H9 (cell line): ENCODE measurements at regions not wholly inside any gene's neighbourhood (a gene's known extent, or its start where the extent isn't known, plus 50 kb on each side); places are given as distances from the start of the nearest gene placed in this dataset.

Experiments
- DNase-seq: peaks from one replicate; pipeline ENCODE4 v3.0.0-alpha.2; 2017
- H2AFZ ChIP-seq: one replicate; pipeline ENCODE4 v1.6.1; 2013; ENCODE audit warnings: mild to moderate bottlenecking, low read length, control low read depth, moderate library complexity
- H2AK5ac ChIP-seq: 2 replicates; pipeline ENCODE4 v1.6.1; 2013; ENCODE audit warnings: low read length, control low read depth, mixed read lengths; ENCODE audit not compliant: insufficient read length
- H2BK120ac ChIP-seq: one replicate; pipeline ENCODE4 v1.6.1; 2013; ENCODE audit warnings: low read depth, mild to moderate bottlenecking, low read length, control low read depth, inconsistent platforms; ENCODE audit not compliant: poor library complexity, severe bottlenecking
- H2BK12ac ChIP-seq: 2 replicates; pipeline ENCODE4 v1.6.1; 2013; ENCODE audit warnings: low read length, control low read depth, mixed read lengths, low read depth; ENCODE audit not compliant: insufficient read length
- H2BK15ac ChIP-seq: 2 replicates; pipeline ENCODE4 v1.6.1; 2013; ENCODE audit warnings: low read depth, low read length, control low read depth
- H2BK20ac ChIP-seq: one replicate; pipeline ENCODE4 v1.6.1; 2013; ENCODE audit warnings: low read depth, mild to moderate bottlenecking, low read length, control low read depth, inconsistent platforms; ENCODE audit not compliant: poor library complexity, severe bottlenecking
- H2BK5ac ChIP-seq: 2 replicates; pipeline ENCODE4 v1.6.1; 2013; ENCODE audit warnings: low read length, control low read depth, mixed read lengths; ENCODE audit not compliant: insufficient read length
- H3K14ac ChIP-seq: 2 replicates; pipeline ENCODE4 v1.6.1; 2013; ENCODE audit warnings: low read length, control low read depth; ENCODE audit not compliant: insufficient read depth
- H3K18ac ChIP-seq: 2 replicates; pipeline ENCODE4 v1.6.1; 2013; ENCODE audit warnings: low read depth, mild to moderate bottlenecking, mixed read lengths, low read length, control low read depth; ENCODE audit not compliant: insufficient read length
- H3K23ac ChIP-seq: 2 replicates; pipeline ENCODE4 v1.6.1; 2013; ENCODE audit warnings: low read length, control low read depth, mixed read lengths, low read depth; ENCODE audit not compliant: insufficient read length
- H3K23me2 ChIP-seq: 2 replicates; pipeline ENCODE4 v1.6.1; 2013; ENCODE audit warnings: low read depth, mild to moderate bottlenecking, mixed read lengths, low read length, control low read depth; ENCODE audit not compliant: insufficient read length, poor library complexity, severe bottlenecking
- H3K27ac ChIP-seq: 2 replicates; pipeline ENCODE4 v1.5.1; 2013; ENCODE audit warnings: low read length, control low read depth, mixed read lengths, low read depth; ENCODE audit not compliant: insufficient read length
- H3K27me3 ChIP-seq: 2 replicates; pipeline ENCODE4 v1.6.1; 2013; ENCODE audit warnings: low read length, control low read depth, inconsistent platforms; ENCODE audit not compliant: insufficient read depth
- H3K4ac ChIP-seq: 2 replicates; pipeline ENCODE4 v1.6.1; 2013; ENCODE audit warnings: low read depth, mild to moderate bottlenecking, control low read depth, inconsistent platforms, low read length, moderate library complexity
- H3K4me1 ChIP-seq: 2 replicates; pipeline ENCODE4 v1.6.1; 2013; ENCODE audit warnings: low read length, control low read depth, inconsistent platforms; ENCODE audit not compliant: insufficient read depth
- H3K4me2 ChIP-seq: 2 replicates; pipeline ENCODE4 v1.6.1; 2013; ENCODE audit warnings: low read length, control low read depth, mixed read lengths; ENCODE audit not compliant: insufficient read length, insufficient read depth
- H3K56ac ChIP-seq: 2 replicates; pipeline ENCODE4 v1.6.1; 2013; ENCODE audit warnings: low read depth, mild to moderate bottlenecking, mixed read lengths, low read length, control low read depth; ENCODE audit not compliant: insufficient read length
- H3K79me1 ChIP-seq: 2 replicates; pipeline ENCODE4 v1.6.1; 2013; ENCODE audit warnings: low read depth, mild to moderate bottlenecking, moderate library complexity, low read length, control low read depth, inconsistent platforms; ENCODE audit not compliant: insufficient read depth, poor library complexity, severe bottlenecking
- H3K79me2 ChIP-seq: 2 replicates; pipeline ENCODE4 v1.6.1; 2013; ENCODE audit warnings: low read length, control low read depth, inconsistent platforms; ENCODE audit not compliant: insufficient read depth
- H3K9ac ChIP-seq: 2 replicates; pipeline ENCODE4 v1.6.1; 2013; ENCODE audit warnings: low read length, control low read depth, mixed read lengths; ENCODE audit not compliant: insufficient read length; ENCODE audit errors: extremely low read depth
- H3K9me3 ChIP-seq: one replicate; pipeline ENCODE4 v1.6.1; 2013; ENCODE audit warnings: low read depth, low read length, inconsistent platforms; ENCODE audit not compliant: control insufficient read depth
- H3T11ph ChIP-seq: one replicate; pipeline ENCODE4 v1.6.1; 2013; ENCODE audit warnings: mild to moderate bottlenecking, low read length, control low read depth, inconsistent platforms
- H4K20me1 ChIP-seq: one replicate; pipeline ENCODE4 v1.6.1; 2013; ENCODE audit not compliant: control insufficient read depth, insufficient read length, insufficient read depth
- H4K5ac ChIP-seq: 2 replicates; pipeline ENCODE4 v1.6.1; 2013; ENCODE audit warnings: low read depth, mild to moderate bottlenecking, mixed read lengths, low read length, control low read depth; ENCODE audit not compliant: insufficient read length
- H4K8ac ChIP-seq: replicated peaks from 2 replicates; pipeline ENCODE4 v1.6.1; 2013; ENCODE audit warnings: low read length, control low read depth, mixed read lengths, low read depth; ENCODE audit not compliant: insufficient read length
- H4K91ac ChIP-seq: 2 replicates; pipeline ENCODE4 v1.6.1; 2013; ENCODE audit warnings: low read depth, mild to moderate bottlenecking, moderate library complexity, mixed read lengths, low read length, control low read depth; ENCODE audit not compliant: insufficient read length
- H3K27ac Mint-ChIP-seq, 3 experiments: 2 replicates in 2 of 3; 3 replicates in 1 of 3; pipeline ENCODE4 v1.8.0; 2020 to 2021; ENCODE audit warnings: mixed read lengths in 3 of 3, mild to moderate bottlenecking in 1 of 3, moderate library complexity in 1 of 3
- H3K27me3 Mint-ChIP-seq: 2 replicates; pipeline ENCODE4 v1.8.0; 2021; ENCODE audit warnings: low read depth, mild to moderate bottlenecking, moderate library complexity, mixed read lengths
- H3K36me3 Mint-ChIP-seq, 3 experiments: 2 replicates in 2 of 3; 3 replicates in 1 of 3; pipeline ENCODE4 v1.8.0; 2020 to 2021; ENCODE audit warnings: low read depth in 3 of 3, mixed read lengths in 3 of 3; ENCODE audit not compliant: insufficient read depth in 1 of 3
- H3K4me1 Mint-ChIP-seq, 2 experiments: 2 replicates each; pipeline ENCODE4 v1.8.0; 2020; ENCODE audit warnings: mixed read lengths in 2 of 2
- H3K4me3 Mint-ChIP-seq, 2 experiments: 2 replicates in 1 of 2; 3 replicates in 1 of 2; pipeline ENCODE4 v1.8.0; 2020 to 2021; ENCODE audit warnings: mild to moderate bottlenecking in 2 of 2, mixed read lengths in 2 of 2, moderate library complexity in 1 of 2
- H3K9me3 Mint-ChIP-seq, 2 experiments: 2 replicates in 1 of 2; 3 replicates in 1 of 2; pipeline ENCODE4 v1.8.0; 2020; ENCODE audit warnings: mild to moderate bottlenecking in 2 of 2, mixed read lengths in 2 of 2, moderate library complexity in 1 of 2
- WGBS: extraction: QIAGEN DNeasy Blood & Tissue Kit; methylation state at CpG from one replicate; pipeline ENCODE4 v1.1.7; 2013; ENCODE audit warnings: missing lambda C conversion rate, low lambda C conversion rate, mixed read lengths; ENCODE audit not compliant: insufficient read length; ENCODE audit errors: extremely low coverage; 5-methylcytosine and 5-hydroxymethylcytosine counted together
- TF ChIP-seq, protein P1 (sequence below): fragments of 200-600 bp; sonication (generic); conservative IDR thresholded peaks from 3 replicates; pipeline ENCODE4 v1.8.0; 2021; ENCODE audit warnings: antibody characterized with exemption, mild to moderate bottlenecking

DNA sequence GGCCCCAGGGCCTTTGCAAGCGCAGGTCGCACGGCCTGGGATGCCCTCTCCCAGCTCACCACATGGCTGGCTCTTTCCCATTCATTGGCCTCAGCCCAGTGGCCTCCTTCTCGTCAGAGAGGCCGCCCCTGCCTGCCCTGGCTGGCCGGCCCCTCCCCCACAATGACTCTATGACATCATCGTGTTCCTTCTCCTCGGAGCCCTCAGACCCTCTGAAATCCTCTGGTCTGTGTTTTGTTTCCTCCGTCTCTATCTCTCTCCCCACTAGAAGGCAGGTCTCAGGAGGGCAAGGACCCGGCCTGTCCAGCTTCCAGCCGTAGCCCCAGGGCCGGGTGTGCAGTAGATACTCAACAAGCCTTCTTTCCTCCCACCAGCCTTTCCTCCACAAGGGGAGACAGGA, 164.8 kb upstream of the FOXF1 start:
- Histone ChIP-seq H2BK5ac (no peak overlapping the region), H2BK20ac (no peak overlapping the region), H4K20me1 (no peaks in the 10 kb centered on the region), H3K79me1 (no peaks in the 10 kb centered on the region), H4K8ac (no peak overlapping the region), H2AFZ (no peak overlapping the region), H2BK120ac (no peak overlapping the region), H2AK5ac (no peak overlapping the region), H3K27ac (no peak overlapping the region), H3K14ac (no peak overlapping the region), H3K56ac (no peak overlapping the region), H3K18ac (no peak overlapping the region), H4K91ac (no peak overlapping the region), H4K5ac (no peak overlapping the region), H3K79me2 (no peaks in the 10 kb centered on the region), H2BK12ac (no peak overlapping the region), H3K9me3 (no peaks in the 10 kb centered on the region), H3K27me3 (no peaks in the 10 kb centered on the region; the same call in 1 of the 2 replicates), H3K4me1 (peaks cover 9% of the 10 kb centered on the region; the same call in 1 of the 2 replicates), H3K4me2 (no peak overlapping the region), H3K23me2 (no peaks in the 10 kb centered on the region), H3K9ac (no peak overlapping the region), H3K23ac (no peak overlapping the region), H3T11ph (no peak overlapping the region), H2BK15ac (no peak overlapping the region), H3K4ac (no peak overlapping the region)
- no peak overlapping the region for H3K27ac Mint-ChIP-seq
- H3K36me3 Mint-ChIP-seq, result no peaks in the 10 kb centered on the region
- no peak for DNase-seq
- H3K4me1 Mint-ChIP-seq, result peaks cover 47 to 64% of the 10 kb centered on the region in 2 experiments
- peaks cover 81% of the 10 kb centered on the region for H3K27me3 Mint-ChIP-seq
- no CpG with 5 or more reads among the region's 12 CpGs for WGBS
- TF ChIP-seq, protein P1, sequence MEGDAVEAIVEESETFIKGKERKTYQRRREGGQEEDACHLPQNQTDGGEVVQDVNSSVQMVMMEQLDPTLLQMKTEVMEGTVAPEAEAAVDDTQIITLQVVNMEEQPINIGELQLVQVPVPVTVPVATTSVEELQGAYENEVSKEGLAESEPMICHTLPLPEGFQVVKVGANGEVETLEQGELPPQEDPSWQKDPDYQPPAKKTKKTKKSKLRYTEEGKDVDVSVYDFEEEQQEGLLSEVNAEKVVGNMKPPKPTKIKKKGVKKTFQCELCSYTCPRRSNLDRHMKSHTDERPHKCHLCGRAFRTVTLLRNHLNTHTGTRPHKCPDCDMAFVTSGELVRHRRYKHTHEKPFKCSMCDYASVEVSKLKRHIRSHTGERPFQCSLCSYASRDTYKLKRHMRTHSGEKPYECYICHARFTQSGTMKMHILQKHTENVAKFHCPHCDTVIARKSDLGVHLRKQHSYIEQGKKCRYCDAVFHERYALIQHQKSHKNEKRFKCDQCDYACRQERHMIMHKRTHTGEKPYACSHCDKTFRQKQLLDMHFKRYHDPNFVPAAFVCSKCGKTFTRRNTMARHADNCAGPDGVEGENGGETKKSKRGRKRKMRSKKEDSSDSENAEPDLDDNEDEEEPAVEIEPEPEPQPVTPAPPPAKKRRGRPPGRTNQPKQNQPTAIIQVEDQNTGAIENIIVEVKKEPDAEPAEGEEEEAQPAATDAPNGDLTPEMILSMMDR, result no peak
- no peak overlapping the region for H3K4me3 Mint-ChIP-seq
- peaks cover 0 to 3% of the 10 kb centered on the region in 2 experiments; a peak in 2 of 5 replicates for H3K9me3 Mint-ChIP-seq
